SU-DHL-6 (cell line): ENCODE measurements at regions not wholly inside any gene's neighbourhood (a gene's known extent, or its start where the extent isn't known, plus 50 kb on each side); places are given as distances from the start of the nearest gene placed in this dataset.
"Not testable (repeated sequence)": the region's sequence is repeated elsewhere in the genome, so short reads cannot be mapped to it uniquely, and the experiment has no call there.

Experiments used
- H2AFZ ChIP-seq: fragments of 200-600 bp; sonication (generic); 2 replicates; pipeline ENCODE4 v1.6.1; 2014; ENCODE audit warnings: low read depth, mild to moderate bottlenecking, moderate library complexity, mixed read lengths, antibody characterized with exemption, low read length; ENCODE audit not compliant: severe bottlenecking
- H3F3A ChIP-seq: fragments of 200-600 bp; shearing (Covaris generic); 2 replicates; pipeline ENCODE4 v1.6.0; 2016; ENCODE audit warnings: antibody characterized with exemption, mild to moderate bottlenecking; ENCODE audit not compliant: insufficient read depth
- H3K27ac ChIP-seq: fragments of 200-600 bp; sonication (generic); 2 replicates; pipeline ENCODE4 v1.5.1; 2016; ENCODE audit warnings: low read depth, mild to moderate bottlenecking, low read length, moderate library complexity, mixed read lengths
- H3K27me3 ChIP-seq: fragments of 200-600 bp; sonication (generic), shearing (Covaris generic); 2 replicates; pipeline ENCODE4 v1.6.0; 2014; ENCODE audit warnings: mild to moderate bottlenecking, low read length
- H3K36me3 ChIP-seq: fragments of 200-600 bp; sonication (generic); 2 replicates; pipeline ENCODE4 v1.6.1; 2014; ENCODE audit warnings: mild to moderate bottlenecking, low read length, mixed read lengths
- H3K4me2 ChIP-seq: fragments of 300-600, 200-600 bp; shearing (Covaris generic), sonication (generic); 2 replicates; pipeline ENCODE4 v1.6.0; 2014; ENCODE audit warnings: low read length, low read depth, mild to moderate bottlenecking; ENCODE audit not compliant: poor library complexity, severe bottlenecking
- H3K4me3 ChIP-seq: fragments of 200-600 bp; sonication (generic); 2 replicates; pipeline ENCODE4 v1.5.1; 2014; ENCODE audit warnings: antibody characterized with exemption, low read length, mild to moderate bottlenecking, mixed read lengths; ENCODE audit not compliant: insufficient read depth, poor library complexity, severe bottlenecking
- H3K79me2 ChIP-seq: fragments of 200-600 bp; sonication (generic); 2 replicates; pipeline ENCODE4 v1.6.1; 2014; ENCODE audit warnings: mild to moderate bottlenecking, low read length, moderate library complexity; ENCODE audit not compliant: insufficient read depth
- H3K9ac ChIP-seq: fragments of 200-600 bp; sonication (generic); 2 replicates; pipeline ENCODE4 v1.7.0; 2014; ENCODE audit warnings: mild to moderate bottlenecking, low read length
- H3K9me2 ChIP-seq: fragments of 200-600 bp; sonication (generic); replicated peaks from 2 replicates; pipeline ENCODE4 v1.6.1; 2014; ENCODE audit warnings: low read length; ENCODE audit not compliant: insufficient read depth
- H3K9me3 ChIP-seq: fragments of 200-600 bp; sonication (generic); 2 replicates; pipeline ENCODE4 v1.6.1; 2014; ENCODE audit warnings: low read length, mixed read lengths; ENCODE audit not compliant: insufficient read depth
- H4K20me1 ChIP-seq: fragments of 200-600 bp; sonication (generic); 2 replicates; pipeline ENCODE4 v1.6.1; 2014; ENCODE audit warnings: low read depth, mild to moderate bottlenecking, antibody characterized with exemption, low read length, moderate library complexity, mixed read lengths
- EZH2phosphoT487 ChIP-seq: fragments of 200-600 bp; sonication (generic), shearing (Covaris generic); conservative IDR thresholded peaks from 2 replicates; pipeline ENCODE4 v1.6.1; 2018; ENCODE audit warnings: mild to moderate bottlenecking, antibody characterized with exemption, low read length, moderate library complexity, mixed read lengths
- TF ChIP-seq, protein P1 (sequence below): fragments of 200-600 bp; sonication (generic); IDR thresholded peaks from one replicate; pipeline ENCODE4 v1.5.1; 2017; ENCODE audit warnings: antibody characterized with exemption, mild to moderate bottlenecking, low read length, moderate library complexity; ENCODE audit not compliant: insufficient read depth, poor library complexity, severe bottlenecking

DNA sequence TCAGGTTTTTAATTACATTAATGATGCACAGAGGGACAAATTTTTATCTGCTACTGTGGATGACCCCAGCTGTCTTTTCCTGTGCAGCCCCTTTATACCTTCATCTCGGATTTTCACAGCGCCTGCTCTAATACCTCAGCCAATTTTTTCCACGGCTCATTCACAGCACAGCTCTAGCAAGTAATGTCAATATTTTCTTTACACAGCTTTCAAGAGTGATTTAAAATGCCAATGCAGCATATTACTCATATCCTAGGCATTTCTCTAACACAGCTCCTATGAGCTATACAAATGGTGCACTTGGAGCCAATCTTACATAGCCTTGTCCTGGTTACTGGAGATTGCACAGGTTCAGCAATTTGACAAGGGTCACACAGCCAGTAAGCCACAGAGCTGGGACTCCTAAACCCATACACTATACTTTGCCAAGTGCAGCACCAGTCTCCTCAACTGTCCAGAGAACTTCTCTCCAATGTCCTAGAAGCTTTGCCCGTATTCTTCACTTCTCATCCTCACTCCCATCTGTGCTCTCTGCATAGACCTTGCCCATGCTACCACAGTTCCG lies 661.8 kb downstream of the DTWD2 start:
- H3K9ac ChIP-seq, result no peak overlapping the region
- no peaks in the 10 kb centered on the region for H3F3A ChIP-seq
- no peak overlapping the region for H3K4me3 ChIP-seq
- H4K20me1 ChIP-seq, result no peaks in the 10 kb centered on the region
- H3K9me2 ChIP-seq, result no peaks in the 10 kb centered on the region
- H3K27me3 ChIP-seq, result no peaks in the 10 kb centered on the region
- TF ChIP-seq EZH2phosphoT487, result no peak
- TF ChIP-seq, protein P1, sequence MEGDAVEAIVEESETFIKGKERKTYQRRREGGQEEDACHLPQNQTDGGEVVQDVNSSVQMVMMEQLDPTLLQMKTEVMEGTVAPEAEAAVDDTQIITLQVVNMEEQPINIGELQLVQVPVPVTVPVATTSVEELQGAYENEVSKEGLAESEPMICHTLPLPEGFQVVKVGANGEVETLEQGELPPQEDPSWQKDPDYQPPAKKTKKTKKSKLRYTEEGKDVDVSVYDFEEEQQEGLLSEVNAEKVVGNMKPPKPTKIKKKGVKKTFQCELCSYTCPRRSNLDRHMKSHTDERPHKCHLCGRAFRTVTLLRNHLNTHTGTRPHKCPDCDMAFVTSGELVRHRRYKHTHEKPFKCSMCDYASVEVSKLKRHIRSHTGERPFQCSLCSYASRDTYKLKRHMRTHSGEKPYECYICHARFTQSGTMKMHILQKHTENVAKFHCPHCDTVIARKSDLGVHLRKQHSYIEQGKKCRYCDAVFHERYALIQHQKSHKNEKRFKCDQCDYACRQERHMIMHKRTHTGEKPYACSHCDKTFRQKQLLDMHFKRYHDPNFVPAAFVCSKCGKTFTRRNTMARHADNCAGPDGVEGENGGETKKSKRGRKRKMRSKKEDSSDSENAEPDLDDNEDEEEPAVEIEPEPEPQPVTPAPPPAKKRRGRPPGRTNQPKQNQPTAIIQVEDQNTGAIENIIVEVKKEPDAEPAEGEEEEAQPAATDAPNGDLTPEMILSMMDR, result no peak
- H3K4me2 ChIP-seq, result no peak overlapping the region
- no peaks in the 10 kb centered on the region; the same call in 1 of the 2 replicates for H3K9me3 ChIP-seq
- H3K36me3 ChIP-seq, result no peaks in the 10 kb centered on the region
- no peaks in the 10 kb centered on the region for H3K79me2 ChIP-seq
- no peak overlapping the region for H3K27ac ChIP-seq
- H2AFZ ChIP-seq, result no peak overlapping the region

DNA sequence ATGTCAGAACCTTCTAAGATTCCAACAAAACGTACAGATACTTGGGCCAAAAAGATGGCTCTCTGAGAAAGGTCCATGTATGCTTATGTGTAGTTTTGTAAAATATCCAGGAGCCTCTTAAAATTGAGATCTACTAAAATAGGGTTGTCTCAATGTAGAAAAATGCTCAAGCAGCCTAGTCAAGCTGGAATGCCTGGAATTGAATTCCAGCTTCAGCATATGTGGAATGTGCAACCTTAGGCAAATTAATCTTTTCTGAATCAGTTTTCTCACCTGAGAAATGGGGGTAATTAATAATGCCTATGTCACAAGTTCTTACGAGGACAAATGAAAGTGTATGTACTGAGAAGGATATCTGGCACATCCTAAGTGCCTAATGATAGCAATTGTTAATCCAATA lies 662.4 kb downstream of the DTWD2 start:
- Histone ChIP-seq H3K79me2 (no peaks in the 10 kb centered on the region), H3K4me3 (no peak overlapping the region), H3K36me3 (no peaks in the 10 kb centered on the region), H3K9ac (no peak overlapping the region), H3K9me3 (no peaks in the 10 kb centered on the region; the same call in 1 of the 2 replicates), H3K4me2 (no peak overlapping the region), H3K27ac (no peak overlapping the region), H3K27me3 (no peaks in the 10 kb centered on the region), H4K20me1 (no peaks in the 10 kb centered on the region), H3F3A (no peaks in the 10 kb centered on the region), H2AFZ (no peak overlapping the region), H3K9me2 (no peaks in the 10 kb centered on the region)
- TF ChIP-seq EZH2phosphoT487, result no peak
- TF ChIP-seq, protein P1, result no peak

DNA sequence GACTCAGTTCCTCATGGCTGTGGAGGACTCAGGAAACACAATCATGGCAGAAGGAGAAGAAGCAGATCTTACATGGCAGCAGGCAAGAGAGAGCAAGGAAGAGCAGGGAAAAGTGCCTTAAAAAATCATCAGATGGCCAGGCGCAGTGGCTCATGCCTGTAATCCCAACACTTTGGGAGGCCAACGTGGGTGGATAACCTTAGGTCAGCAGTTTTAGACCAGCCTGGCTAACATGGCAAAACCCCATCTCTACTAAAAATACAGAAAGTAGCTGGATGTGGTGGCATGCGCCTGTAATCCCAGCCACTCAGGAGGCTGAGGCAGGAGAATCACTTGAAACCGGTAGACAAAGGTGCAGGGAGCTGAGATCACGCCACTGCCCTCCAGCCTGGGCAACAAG lies 664.6 kb downstream of the DTWD2 start:
- not testable (repeated sequence) for H4K20me1 ChIP-seq, H3K36me3 ChIP-seq, H3K4me2 ChIP-seq, H3K9ac ChIP-seq, H3F3A ChIP-seq, H3K9me2 ChIP-seq, H3K4me3 ChIP-seq, H3K27ac ChIP-seq, H3K79me2 ChIP-seq, H2AFZ ChIP-seq, H3K27me3 ChIP-seq, H3K9me3 ChIP-seq

DNA sequence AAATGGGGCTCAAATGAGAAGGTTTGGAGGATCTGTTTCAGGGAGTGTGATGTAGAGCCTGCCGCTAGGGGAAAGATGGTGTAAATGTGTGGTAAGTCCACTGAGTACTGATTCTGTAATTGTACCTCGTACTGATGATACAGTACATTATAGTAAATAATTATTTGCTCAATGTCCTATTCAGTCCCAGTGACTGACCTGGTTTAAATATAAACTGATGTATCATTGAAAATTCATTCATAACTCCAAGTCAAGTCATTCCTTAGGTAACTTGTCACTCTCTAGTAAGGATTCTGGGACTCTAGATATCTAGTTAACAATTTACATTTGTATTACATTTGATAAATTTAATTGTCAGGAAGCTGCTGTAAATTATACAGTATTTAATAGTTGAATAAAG lies 667.3 kb downstream of the DTWD2 start:
- Histone ChIP-seq H3K79me2 (no peaks in the 10 kb centered on the region), H3K9ac (no peak overlapping the region), H3K4me3 (no peak overlapping the region), H2AFZ (no peak overlapping the region), H3K9me3 (no peaks in the 10 kb centered on the region; the same call in 1 of the 2 replicates), H3K27me3 (no peaks in the 10 kb centered on the region), H3K27ac (no peak overlapping the region), H4K20me1 (no peaks in the 10 kb centered on the region), H3F3A (no peaks in the 10 kb centered on the region), H3K4me2 (no peak overlapping the region), H3K9me2 (no peaks in the 10 kb centered on the region), H3K36me3 (no peaks in the 10 kb centered on the region)
- no peak for TF ChIP-seq EZH2phosphoT487
- TF ChIP-seq, protein P1, result no peak
